ENCODE measurements at regions not wholly inside any gene's neighbourhood (a gene's known extent, or its start where the extent isn't known, plus 50 kb on each side); places are given as distances from the start of the nearest gene placed in this dataset.

DNA sequence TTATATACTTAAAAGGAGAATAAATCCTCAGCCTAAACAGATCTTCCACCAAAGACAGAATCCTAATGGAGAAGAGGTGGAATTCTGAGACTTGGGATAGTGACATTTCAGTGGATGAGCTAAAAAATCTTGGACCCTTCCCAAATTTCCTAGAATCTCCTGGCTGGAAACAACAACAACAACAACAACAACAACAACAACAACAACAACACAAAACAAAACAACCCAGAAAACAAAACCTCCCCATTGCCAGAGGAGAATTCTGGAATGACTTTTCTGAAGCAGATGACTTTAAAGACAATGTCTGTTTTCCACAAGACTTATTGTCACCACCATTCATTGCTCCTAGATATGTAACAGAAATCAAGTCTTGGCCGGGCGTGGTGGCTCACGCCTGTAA, 322.1 kb downstream of the ARL4A start:
- no peak overlapping the region for H3K4ac ChIP-seq (ENCODE audit: low read length)
- H4K91ac ChIP-seq (ENCODE audit: low read depth, low read length, poor library complexity) = no peak overlapping the region
- no peak overlapping the region for H3K14ac ChIP-seq (ENCODE audit: low read length)
- H3K23ac ChIP-seq (ENCODE audit: low read depth, low read length, poor library complexity) = no peak overlapping the region
- H3K27ac ChIP-seq (replicated peaks; ENCODE audit: low read length) = no peak overlapping the region
- no peak overlapping the region for H2BK15ac ChIP-seq (ENCODE audit: low read length)
- no peak overlapping the region for H2AK5ac ChIP-seq (ENCODE audit: low read depth, low read length)
- H3K27me3 ChIP-seq (ENCODE audit: control insufficient read depth in 3 of 3, insufficient read depth in 3 of 3, low read depth in 1 of 3, low read length in 3 of 3) = no peaks in the 10 kb centered on the region
- H3K9ac ChIP-seq (ENCODE audit: low read depth, low read length, poor library complexity) = no peak overlapping the region
- no peak for DNase-seq (ENCODE audit: low spot score)
- H3K18ac ChIP-seq (ENCODE audit: low read length) = no peak overlapping the region
- no peak overlapping the region for H2BK5ac ChIP-seq (ENCODE audit: low read length)
- H3K4me3 ChIP-seq (ENCODE audit: low read length in 2 of 2) = no peak overlapping the region
- WGBS, 2 donors (ENCODE audit: extremely low coverage in 2 of 2, insufficient read length in 2 of 2, insufficient replicate concordance in 1 of 2) = no CpG with 5 or more reads among the region's 3 CpGs
- no peak overlapping the region for H4K8ac ChIP-seq (ENCODE audit: low read depth, low read length)
- no peak overlapping the region for H2BK120ac ChIP-seq (ENCODE audit: low read depth, low read length)
- H2BK12ac ChIP-seq (ENCODE audit: low read length) = no peak overlapping the region
- no peaks in the 10 kb centered on the region for H3K36me3 ChIP-seq (replicated peaks in 1 of 2; ENCODE audit: control insufficient read depth in 2 of 2, insufficient read depth in 2 of 2, low read length in 2 of 2)
- no peak overlapping the region for H2AFZ ChIP-seq (ENCODE audit: low read length)
- H3K79me1 ChIP-seq (ENCODE audit: low read depth, low read length) = no peaks in the 10 kb centered on the region
- no peak overlapping the region for H3K4me2 ChIP-seq (ENCODE audit: insufficient read depth, low read length, poor library complexity, severe bottlenecking)
- no peaks in the 10 kb centered on the region for H3K4me1 ChIP-seq (ENCODE audit: control insufficient read depth in 2 of 2, insufficient read depth in 1 of 2, low read depth in 1 of 2, low read length in 2 of 2)
- peaks cover 0 to 50% of the 10 kb centered on the region in 2 donors for H3K9me3 ChIP-seq (replicated peaks in 1 of 2; ENCODE audit: control insufficient read depth in 2 of 2, insufficient read depth in 1 of 2, low read depth in 1 of 2, low read length in 2 of 2)

DNA sequence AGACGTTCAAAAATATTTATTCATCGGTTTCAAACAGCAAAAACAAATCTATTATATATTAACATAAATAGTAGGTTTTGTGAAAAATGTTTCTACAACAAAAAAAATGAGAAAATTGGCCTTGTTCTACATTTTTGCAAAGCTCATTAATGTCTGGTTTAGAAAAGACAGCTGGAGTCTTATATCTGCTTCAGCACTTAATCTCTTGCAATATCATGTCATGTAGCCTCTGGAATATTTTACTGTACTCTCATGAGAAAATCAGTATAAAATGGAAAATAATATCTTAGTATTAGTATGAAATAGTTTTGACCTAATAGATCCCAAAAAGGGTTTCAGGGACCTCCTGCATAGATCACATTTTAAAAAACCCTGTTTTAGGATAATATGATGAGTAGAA, 326.6 kb downstream of the ARL4A start:
- H2AFZ ChIP-seq (ENCODE audit: low read length) = no peak overlapping the region
- no peak for DNase-seq (ENCODE audit: low spot score)
- no peaks in the 10 kb centered on the region for H3K79me1 ChIP-seq (ENCODE audit: low read depth, low read length)
- no peak overlapping the region for H3K14ac ChIP-seq (ENCODE audit: low read length)
- H3K4ac ChIP-seq (ENCODE audit: low read length) = no peak overlapping the region
- H3K27me3 ChIP-seq (ENCODE audit: control insufficient read depth in 3 of 3, insufficient read depth in 3 of 3, low read depth in 1 of 3, low read length in 3 of 3) = no peaks in the 10 kb centered on the region
- no peak overlapping the region for H2AK5ac ChIP-seq (ENCODE audit: low read depth, low read length)
- no peak overlapping the region for H3K27ac ChIP-seq (replicated peaks; ENCODE audit: low read length)
- no peak overlapping the region for H3K4me3 ChIP-seq (ENCODE audit: low read length in 2 of 2)
- no peak overlapping the region for H4K8ac ChIP-seq (ENCODE audit: low read depth, low read length)
- H2BK12ac ChIP-seq (ENCODE audit: low read length) = no peak overlapping the region
- WGBS, 2 donors (ENCODE audit: extremely low coverage in 2 of 2, insufficient read length in 2 of 2, insufficient replicate concordance in 1 of 2) = no CpG with 5 or more reads among the region's 2 CpGs
- no peak overlapping the region for H2BK120ac ChIP-seq (ENCODE audit: low read depth, low read length)
- H3K4me1 ChIP-seq (ENCODE audit: control insufficient read depth in 2 of 2, insufficient read depth in 1 of 2, low read depth in 1 of 2, low read length in 2 of 2) = peaks cover 6 to 38% of the 10 kb centered on the region in 2 donors
- H4K91ac ChIP-seq (ENCODE audit: low read depth, low read length, poor library complexity) = no peak overlapping the region
- H3K9me3 ChIP-seq (replicated peaks in 1 of 2; ENCODE audit: control insufficient read depth in 2 of 2, insufficient read depth in 1 of 2, low read depth in 1 of 2, low read length in 2 of 2) = peaks cover 0 to 23% of the 10 kb centered on the region in 2 donors
- no peak overlapping the region for H2BK5ac ChIP-seq (ENCODE audit: low read length)
- no peak overlapping the region for H2BK15ac ChIP-seq (ENCODE audit: low read length)
- H3K9ac ChIP-seq (ENCODE audit: low read depth, low read length, poor library complexity) = no peak overlapping the region
- no peak overlapping the region for H3K4me2 ChIP-seq (ENCODE audit: insufficient read depth, low read length, poor library complexity, severe bottlenecking)
- H3K36me3 ChIP-seq (replicated peaks in 1 of 2; ENCODE audit: control insufficient read depth in 2 of 2, insufficient read depth in 2 of 2, low read length in 2 of 2) = no peaks in the 10 kb centered on the region
- H3K23ac ChIP-seq (ENCODE audit: low read depth, low read length, poor library complexity) = no peak overlapping the region
- no peak overlapping the region for H3K18ac ChIP-seq (ENCODE audit: low read length)

DNA sequence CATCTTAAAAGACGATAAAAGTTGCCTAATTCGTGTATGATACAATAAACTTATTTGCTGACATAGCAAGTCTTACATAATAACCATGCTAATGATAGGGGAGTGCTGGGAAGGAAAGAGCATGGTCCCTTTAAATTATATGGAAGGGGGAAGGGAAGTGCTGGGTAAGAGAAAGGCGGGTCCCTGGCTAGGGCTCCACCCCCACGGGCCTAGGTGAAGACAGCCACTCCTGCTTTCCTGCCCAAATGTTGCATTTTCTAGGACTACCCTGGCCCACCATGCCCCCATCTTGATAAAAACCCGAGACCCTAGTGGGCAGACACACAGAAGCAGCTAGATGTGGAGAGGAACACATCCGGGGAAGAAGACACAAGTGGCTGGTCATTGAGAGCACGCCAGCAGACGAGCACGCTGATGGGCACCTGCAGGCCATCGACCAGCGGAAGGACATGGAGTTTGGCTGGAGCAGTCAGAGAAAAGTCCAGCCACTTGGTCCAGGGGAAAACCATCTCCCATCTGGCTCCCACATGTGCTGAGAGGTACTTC, 328.7 kb downstream of the ARL4A start:
- DNase-seq (ENCODE audit: low spot score) = no peak
- Histone ChIP-seq H3K27me3 (ENCODE audit: control insufficient read depth in 3 of 3, insufficient read depth in 3 of 3, low read depth in 1 of 3, low read length in 3 of 3) (no peaks in the 10 kb centered on the region), H4K8ac (ENCODE audit: low read depth, low read length) (no peak overlapping the region), H4K91ac (ENCODE audit: low read depth, low read length, poor library complexity) (no peak overlapping the region), H2BK15ac (ENCODE audit: low read length) (peak overlapping the region; percentile 11), H2BK12ac (ENCODE audit: low read length) (no peak overlapping the region), H2BK120ac (ENCODE audit: low read depth, low read length) (peak overlapping the region; percentile 76), H3K23ac (ENCODE audit: low read depth, low read length, poor library complexity) (no peak overlapping the region), H3K4me2 (ENCODE audit: insufficient read depth, low read length, poor library complexity, severe bottlenecking) (no peak overlapping the region), H3K4me3 (ENCODE audit: low read length in 2 of 2) (peak overlapping the region in 1 of 2 donors; percentile 27), H3K9ac (ENCODE audit: low read depth, low read length, poor library complexity) (no peak overlapping the region), H3K18ac (ENCODE audit: low read length) (peak overlapping the region; percentile 11), H3K4me1 (ENCODE audit: control insufficient read depth in 2 of 2, insufficient read depth in 1 of 2, low read depth in 1 of 2, low read length in 2 of 2) (peaks cover 6 to 55% of the 10 kb centered on the region in 2 donors), H3K79me1 (ENCODE audit: low read depth, low read length) (no peaks in the 10 kb centered on the region), H3K36me3 (replicated peaks in 1 of 2; ENCODE audit: control insufficient read depth in 2 of 2, insufficient read depth in 2 of 2, low read length in 2 of 2) (no peaks in the 10 kb centered on the region), H2BK5ac (ENCODE audit: low read length) (peak overlapping the region; percentile 63), H3K9me3 (replicated peaks in 1 of 2; ENCODE audit: control insufficient read depth in 2 of 2, insufficient read depth in 1 of 2, low read depth in 1 of 2, low read length in 2 of 2) (peaks cover 0 to 13% of the 10 kb centered on the region in 2 donors), H3K4ac (ENCODE audit: low read length) (no peak overlapping the region), H2AK5ac (ENCODE audit: low read depth, low read length) (peak overlapping the region; percentile 69), H3K14ac (ENCODE audit: low read length) (no peak overlapping the region), H3K27ac (replicated peaks; ENCODE audit: low read length) (peak overlapping the region; percentile 43), H2AFZ (ENCODE audit: low read length) (peak overlapping the region; percentile 6)
- no CpG with 5 or more reads among the region's 11 CpGs for WGBS, 2 donors (ENCODE audit: extremely low coverage in 2 of 2, insufficient read length in 2 of 2, insufficient replicate concordance in 1 of 2)

DNA sequence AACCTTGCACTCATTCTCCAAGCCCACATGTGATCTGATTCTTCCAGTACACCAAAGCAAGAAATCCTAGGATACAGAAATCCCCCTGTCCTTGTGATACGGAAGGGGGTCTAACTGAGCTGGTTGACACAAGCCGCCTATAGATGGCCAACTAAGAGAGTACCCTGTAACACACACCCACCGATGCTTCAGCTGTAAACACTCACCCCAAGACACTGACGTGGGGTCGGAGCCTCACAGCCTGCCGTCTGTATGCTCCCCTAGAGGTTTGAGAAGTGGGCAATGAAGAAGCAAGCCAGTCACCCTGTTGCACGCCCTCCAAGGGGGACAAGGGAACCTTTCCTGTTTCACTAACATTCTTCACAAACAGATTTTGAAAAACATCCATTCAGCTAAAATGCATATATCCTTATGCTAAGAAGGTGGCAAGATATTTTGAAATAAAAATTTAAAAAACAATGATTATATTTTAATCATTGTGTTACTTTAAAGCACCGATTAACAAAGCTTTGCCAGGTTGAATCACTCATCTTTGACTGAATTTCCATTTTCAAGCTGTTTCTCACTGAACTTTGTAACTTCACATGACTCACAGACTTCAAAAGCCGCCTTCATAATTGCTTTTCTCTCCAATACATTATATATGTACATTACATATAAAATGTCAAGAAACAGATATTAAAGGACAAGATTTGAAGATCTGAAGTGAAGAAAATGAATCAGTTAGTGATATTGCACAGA, 329.3 kb downstream of the ARL4A start:
- no peak overlapping the region for H4K8ac ChIP-seq (ENCODE audit: low read depth, low read length)
- H2AFZ ChIP-seq (ENCODE audit: low read length) = peak overlapping the region; percentile 6
- no peaks in the 10 kb centered on the region for H3K27me3 ChIP-seq (ENCODE audit: control insufficient read depth in 3 of 3, insufficient read depth in 3 of 3, low read depth in 1 of 3, low read length in 3 of 3)
- peak overlapping the region; percentile 43 for H3K27ac ChIP-seq (replicated peaks; ENCODE audit: low read length)
- no peak overlapping the region for H2BK12ac ChIP-seq (ENCODE audit: low read length)
- WGBS, 2 donors (ENCODE audit: extremely low coverage in 2 of 2, insufficient read length in 2 of 2, insufficient replicate concordance in 1 of 2) = no CpG with 5 or more reads among the region's 9 CpGs
- peak overlapping the region in 1 of 2 donors; percentile 27 for H3K4me3 ChIP-seq (ENCODE audit: low read length in 2 of 2)
- H3K14ac ChIP-seq (ENCODE audit: low read length) = no peak overlapping the region
- peak overlapping the region; percentile 82 for H3K18ac ChIP-seq (ENCODE audit: low read length)
- no peak overlapping the region for H3K23ac ChIP-seq (ENCODE audit: low read depth, low read length, poor library complexity)
- peak overlapping the region; percentile 63 for H2BK5ac ChIP-seq (ENCODE audit: low read length)
- no peaks in the 10 kb centered on the region for H3K79me1 ChIP-seq (ENCODE audit: low read depth, low read length)
- no peak overlapping the region for H3K4ac ChIP-seq (ENCODE audit: low read length)
- DNase-seq (ENCODE audit: low spot score) = no peak
- peaks cover 0 to 10% of the 10 kb centered on the region in 2 donors for H3K9me3 ChIP-seq (replicated peaks in 1 of 2; ENCODE audit: control insufficient read depth in 2 of 2, insufficient read depth in 1 of 2, low read depth in 1 of 2, low read length in 2 of 2)
- no peak overlapping the region for H3K4me2 ChIP-seq (ENCODE audit: insufficient read depth, low read length, poor library complexity, severe bottlenecking)
- no peaks in the 10 kb centered on the region for H3K36me3 ChIP-seq (replicated peaks in 1 of 2; ENCODE audit: control insufficient read depth in 2 of 2, insufficient read depth in 2 of 2, low read length in 2 of 2)
- no peak overlapping the region for H3K9ac ChIP-seq (ENCODE audit: low read depth, low read length, poor library complexity)
- no peak overlapping the region for H4K91ac ChIP-seq (ENCODE audit: low read depth, low read length, poor library complexity)
- peaks cover 8 to 59% of the 10 kb centered on the region in 2 donors for H3K4me1 ChIP-seq (ENCODE audit: control insufficient read depth in 2 of 2, insufficient read depth in 1 of 2, low read depth in 1 of 2, low read length in 2 of 2)
- H2BK15ac ChIP-seq (ENCODE audit: low read length) = peak overlapping the region; percentile 11
- H2BK120ac ChIP-seq (ENCODE audit: low read depth, low read length) = no peak overlapping the region
- H2AK5ac ChIP-seq (ENCODE audit: low read depth, low read length) = peak overlapping the region; percentile 69

Data from neuronal stem cell (in vitro differentiated cells).